NT2/D1 (cell line): ENCODE measurements at regions not wholly inside any gene's neighbourhood (a gene's known extent, or its start where the extent isn't known, plus 50 kb on each side); places are given as distances from the start of the nearest gene placed in this dataset.

Experiments
- DNase-seq: peaks from one replicate; pipeline ENCODE4 v3.0.0-alpha.2; 2011; ENCODE audit warnings: low read depth, low spot score
- H3K27me3 ChIP-seq: 2 replicates; pipeline ENCODE4 v1.6.0; 2011; ENCODE audit warnings: mild to moderate bottlenecking; ENCODE audit not compliant: insufficient read length, insufficient read depth
- H3K36me3 ChIP-seq: 2 replicates; pipeline ENCODE4 v1.6.1; 2011; ENCODE audit warnings: mild to moderate bottlenecking, low read length, mixed read lengths; ENCODE audit not compliant: insufficient read depth, insufficient read length
- H3K4me1 ChIP-seq: 2 replicates; pipeline ENCODE4 v1.5.1; 2011; ENCODE audit not compliant: insufficient read depth, insufficient read length
- H3K4me3 ChIP-seq: 2 replicates; pipeline ENCODE4 v1.5.1; 2011; ENCODE audit warnings: low read depth; ENCODE audit not compliant: insufficient read length
- H3K9ac ChIP-seq: 2 replicates; pipeline ENCODE4 v1.6.0; 2011; ENCODE audit warnings: low read depth; ENCODE audit not compliant: insufficient read length
- H3K9me3 ChIP-seq: 2 replicates; pipeline ENCODE4 v1.5.1; 2011; ENCODE audit warnings: mild to moderate bottlenecking, low read length; ENCODE audit not compliant: insufficient read depth
- SUZ12 ChIP-seq: IDR thresholded peaks from 2 replicates; pipeline ENCODE4 v1.6.1; 2011; ENCODE audit not compliant: insufficient read length, insufficient read depth; ENCODE audit errors: extremely low read depth
- YY1 ChIP-seq: IDR thresholded peaks from 2 replicates; pipeline ENCODE4 v1.6.1; 2011; ENCODE audit not compliant: insufficient read length, insufficient read depth
- ZNF274 ChIP-seq: IDR thresholded peaks from 2 replicates; pipeline ENCODE4 v1.6.1; 2011; ENCODE audit warnings: mild to moderate bottlenecking, low read depth, low read length

- Histone ChIP-seq H3K4me3 (no peak overlapping the region), H3K9me3 (no peaks in the 10 kb centered on the region), H3K4me1 (peaks cover 4% of the 10 kb centered on the region), H3K27me3 (no peaks in the 10 kb centered on the region), H3K36me3 (no peaks in the 10 kb centered on the region), H3K9ac (no peak overlapping the region)
- no peak for DNase-seq
- TF ChIP-seq ZNF274 (no peak), YY1 (no peak), SUZ12 (no peak)
These were observed 321.3 kb upstream of the LCORL start for GRCh38 chr4:18342847-18343246.

GRCh38 chr4:18321956-18322530 lies 300.5 kb upstream of the LCORL start:
- H3K27me3 ChIP-seq = no peaks in the 10 kb centered on the region
- DNase-seq = no peak
- TF ChIP-seq YY1 (no peak), ZNF274 (no peak), SUZ12 (no peak)

GRCh38 chr4:18319431-18319830 lies 297.9 kb upstream of the LCORL start:
- Histone ChIP-seq H3K27me3 (no peaks in the 10 kb centered on the region), H3K4me1 (no peaks in the 10 kb centered on the region), H3K4me3 (no peak overlapping the region), H3K9me3 (no peaks in the 10 kb centered on the region), H3K9ac (no peak overlapping the region), H3K36me3 (no peaks in the 10 kb centered on the region)
- DNase-seq = no peak
- no peak for TF ChIP-seq ZNF274
- no peak for TF ChIP-seq YY1
- TF ChIP-seq SUZ12 = no peak

More at GRCh38 chr4:18321956-18322530, 300.5 kb upstream of the LCORL start:
- Histone ChIP-seq H3K36me3 (no peaks in the 10 kb centered on the region), H3K9me3 (no peaks in the 10 kb centered on the region), H3K4me3 (no peak overlapping the region), H3K9ac (no peak overlapping the region), H3K4me1 (no peaks in the 10 kb centered on the region)

- no peak for TF ChIP-seq SUZ12
- no peak for DNase-seq
- no peak overlapping the region for H3K4me3 ChIP-seq
These were observed 297.3 kb upstream of the LCORL start for GRCh38 chr4:18318682-18319388.

GRCh38 chr4:18314731-18315130 lies 293.2 kb upstream of the LCORL start:
- TF ChIP-seq YY1 = no peak
- TF ChIP-seq ZNF274 = no peak
- TF ChIP-seq SUZ12 = no peak
- Histone ChIP-seq H3K27me3 (no peaks in the 10 kb centered on the region), H3K4me3 (no peak overlapping the region), H3K4me1 (no peaks in the 10 kb centered on the region), H3K36me3 (no peaks in the 10 kb centered on the region), H3K9me3 (no peaks in the 10 kb centered on the region), H3K9ac (no peak overlapping the region)
- no peak for DNase-seq

More at GRCh38 chr4:18318682-18319388, 297.3 kb upstream of the LCORL start:
- no peak overlapping the region for H3K9ac ChIP-seq
- H3K27me3 ChIP-seq = no peaks in the 10 kb centered on the region
- H3K36me3 ChIP-seq = no peaks in the 10 kb centered on the region
- no peaks in the 10 kb centered on the region for H3K4me1 ChIP-seq
- H3K9me3 ChIP-seq = no peaks in the 10 kb centered on the region

- H3K4me3 ChIP-seq = no peak overlapping the region
- no peaks in the 10 kb centered on the region for H3K9me3 ChIP-seq
- H3K4me1 ChIP-seq = no peaks in the 10 kb centered on the region
- no peak for DNase-seq
- H3K9ac ChIP-seq = no peak overlapping the region
- no peak for TF ChIP-seq ZNF274
- H3K36me3 ChIP-seq = no peaks in the 10 kb centered on the region
- H3K27me3 ChIP-seq = no peaks in the 10 kb centered on the region
These were observed 276.1 kb upstream of the LCORL start for GRCh38 chr4:18297684-18298083.

- no peaks in the 10 kb centered on the region for H3K9me3 ChIP-seq
- DNase-seq = no peak
- no peak for TF ChIP-seq YY1
- no peak for TF ChIP-seq SUZ12
- no peak for TF ChIP-seq ZNF274
These were observed 274.9 kb upstream of the LCORL start for GRCh38 chr4:18296411-18296810.

More at GRCh38 chr4:18296411-18296810, 274.9 kb upstream of the LCORL start:
- no peaks in the 10 kb centered on the region for H3K36me3 ChIP-seq
- H3K4me3 ChIP-seq = no peak overlapping the region
- no peak overlapping the region for H3K9ac ChIP-seq
- no peaks in the 10 kb centered on the region for H3K27me3 ChIP-seq
- no peaks in the 10 kb centered on the region for H3K4me1 ChIP-seq
